Skeletal muscle tissue (tissue), 3 donors: ENCODE measurements at regions not wholly inside any gene's neighbourhood (a gene's known extent, or its start where the extent isn't known, plus 50 kb on each side); places are given as distances from the start of the nearest gene placed in this dataset.

ENCODE experiments used
- H3K27ac ChIP-seq: one replicate; pipeline ENCODE4 v1.7.0; 2013; ENCODE audit warnings: mild to moderate bottlenecking, low read depth, low read length, inconsistent platforms
- H3K27me3 ChIP-seq, 3 donors: one replicate each; pipeline ENCODE4 v1.7.0; 2013; ENCODE audit warnings: low read length in 3 of 3; ENCODE audit not compliant: control insufficient read depth in 3 of 3, insufficient read depth in 3 of 3
- H3K36me3 ChIP-seq, 3 donors: one replicate each; pipeline ENCODE4 v1.7.0; 2013; ENCODE audit warnings: low read length in 3 of 3; ENCODE audit not compliant: control insufficient read depth in 3 of 3, insufficient read depth in 3 of 3
- H3K4me1 ChIP-seq, 3 donors: one replicate each; pipeline ENCODE4 v1.7.0; 2013; ENCODE audit warnings: low read length in 3 of 3, mild to moderate bottlenecking in 3 of 3; ENCODE audit not compliant: control insufficient read depth in 3 of 3, insufficient read depth in 3 of 3
- H3K4me3 ChIP-seq, 3 donors: one replicate each; pipeline ENCODE4 v1.7.0; 2013; ENCODE audit warnings: low read length in 3 of 3
- H3K9ac ChIP-seq, 3 donors: one replicate each; pipeline ENCODE4 v1.7.0; 2013; ENCODE audit warnings: low read length in 3 of 3, mild to moderate bottlenecking in 3 of 3, moderate library complexity in 2 of 3, low read depth in 1 of 3
- H3K9me3 ChIP-seq, 3 donors: one replicate each; pipeline ENCODE4 v1.7.0; 2013; ENCODE audit warnings: low read length in 3 of 3; ENCODE audit not compliant: control insufficient read depth in 3 of 3
- donor health status: Osteomylitis.

DNA sequence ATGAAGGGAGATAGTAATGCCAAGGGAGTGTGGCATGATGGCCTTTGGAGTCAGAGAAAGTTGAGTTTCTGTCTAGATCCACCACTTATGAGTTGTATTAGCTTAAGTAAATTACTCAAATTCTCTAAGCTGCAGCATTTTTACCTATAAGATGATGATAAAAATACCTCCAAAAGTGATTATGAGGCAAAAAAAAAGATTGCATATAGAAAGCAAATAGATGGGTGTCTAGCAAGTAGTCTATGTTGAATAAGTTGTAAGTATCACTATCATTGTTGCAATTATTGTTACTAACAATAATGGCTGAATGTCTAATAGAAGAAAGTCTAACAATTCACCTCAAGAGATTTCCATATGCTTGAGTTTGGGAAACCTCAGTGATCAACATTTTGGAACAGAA, 959.2 kb upstream of the GJE1 start:
- no peaks in the 10 kb centered on the region for H3K36me3 ChIP-seq
- H3K9ac ChIP-seq = no peak overlapping the region
- no peaks in the 10 kb centered on the region for H3K9me3 ChIP-seq
- no peaks in the 10 kb centered on the region for H3K4me1 ChIP-seq
- no peaks in the 10 kb centered on the region for H3K27me3 ChIP-seq
- H3K4me3 ChIP-seq = no peak overlapping the region
- H3K27ac ChIP-seq = no peak overlapping the region

DNA sequence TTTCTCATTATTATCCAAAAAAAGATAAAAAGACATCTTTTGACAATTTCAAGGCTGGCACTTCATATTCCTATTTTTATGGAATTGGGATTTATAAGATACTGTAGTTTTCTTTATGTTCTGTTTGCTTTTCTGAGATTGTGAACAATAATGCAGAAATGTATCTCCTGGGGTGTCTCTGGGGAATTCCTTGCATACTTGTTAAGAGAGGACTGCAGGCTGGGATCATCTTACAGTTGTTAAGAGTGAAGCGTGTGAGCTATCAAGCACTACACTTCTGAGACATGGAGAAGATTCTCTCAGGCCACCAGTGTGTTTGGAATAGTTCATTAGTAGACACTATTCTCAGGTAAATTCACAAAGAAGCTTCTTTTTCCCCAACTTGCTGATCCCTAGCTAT, 963.3 kb upstream of the GJE1 start:
- Histone ChIP-seq H3K9ac (no peak overlapping the region), H3K27me3 (no peaks in the 10 kb centered on the region), H3K9me3 (no peaks in the 10 kb centered on the region), H3K27ac (no peak overlapping the region), H3K4me1 (no peaks in the 10 kb centered on the region), H3K4me3 (no peak overlapping the region), H3K36me3 (no peaks in the 10 kb centered on the region)

DNA sequence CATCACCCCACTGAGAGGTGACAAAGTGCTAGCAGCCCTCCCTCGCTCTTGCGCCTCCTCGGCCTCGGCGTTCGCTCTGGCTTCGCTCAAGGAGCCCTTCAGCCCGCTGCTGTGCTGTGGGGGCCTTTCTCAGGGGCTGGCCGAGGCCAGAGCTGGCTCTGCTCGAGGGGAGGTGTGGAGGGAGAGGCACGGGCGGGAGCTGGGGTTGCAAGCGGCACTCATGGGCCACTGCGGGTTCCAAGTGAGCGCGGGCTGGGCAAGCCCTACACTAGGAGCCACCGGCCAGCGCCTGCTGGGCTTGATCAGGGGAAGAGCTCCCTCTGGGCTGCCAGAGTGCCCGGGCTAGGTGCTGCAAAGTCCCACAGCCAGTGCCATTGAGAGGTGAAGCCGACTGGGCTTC, 964.8 kb upstream of the GJE1 start:
- Histone ChIP-seq H3K36me3 (no peaks in the 10 kb centered on the region), H3K9ac (no peak overlapping the region), H3K27ac (no peak overlapping the region), H3K9me3 (no peaks in the 10 kb centered on the region), H3K4me3 (no peak overlapping the region), H3K27me3 (no peaks in the 10 kb centered on the region), H3K4me1 (no peaks in the 10 kb centered on the region)

DNA sequence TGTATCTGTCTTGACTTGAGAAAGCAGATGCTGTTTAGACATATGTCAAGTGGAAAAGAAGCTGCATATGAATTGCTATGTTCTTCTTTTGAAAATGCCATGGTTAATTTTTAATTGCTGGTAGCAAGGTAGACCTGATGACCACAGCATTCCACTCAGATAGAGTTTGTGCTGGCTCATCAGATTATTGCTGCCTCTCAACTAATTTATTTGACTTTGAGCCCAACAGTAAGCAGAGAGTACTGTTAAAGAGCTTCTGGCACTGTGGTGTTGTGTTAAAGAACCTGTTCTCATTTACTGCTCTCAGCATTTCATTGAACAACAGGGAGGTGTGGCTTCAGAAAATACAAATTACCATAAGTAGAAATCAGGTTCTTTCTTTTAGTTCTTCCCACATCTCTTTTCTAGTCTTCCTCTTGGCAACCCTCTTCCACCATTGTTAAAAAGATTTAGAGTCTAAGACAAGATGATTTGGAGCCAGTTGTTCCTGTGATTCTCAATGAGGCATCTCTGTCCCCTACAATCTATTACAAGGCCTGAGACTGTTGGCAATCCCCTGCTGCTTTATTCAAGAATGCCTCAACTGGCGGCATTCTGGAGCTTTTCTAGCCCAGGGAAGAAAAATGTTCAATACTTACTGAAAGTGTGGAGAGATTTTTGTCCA, 967.6 kb upstream of the GJE1 start:
- Histone ChIP-seq H3K27me3 (no peaks in the 10 kb centered on the region), H3K27ac (no peak overlapping the region), H3K36me3 (no peaks in the 10 kb centered on the region), H3K4me1 (no peaks in the 10 kb centered on the region), H3K4me3 (no peak overlapping the region), H3K9me3 (no peaks in the 10 kb centered on the region), H3K9ac (no peak overlapping the region)

DNA sequence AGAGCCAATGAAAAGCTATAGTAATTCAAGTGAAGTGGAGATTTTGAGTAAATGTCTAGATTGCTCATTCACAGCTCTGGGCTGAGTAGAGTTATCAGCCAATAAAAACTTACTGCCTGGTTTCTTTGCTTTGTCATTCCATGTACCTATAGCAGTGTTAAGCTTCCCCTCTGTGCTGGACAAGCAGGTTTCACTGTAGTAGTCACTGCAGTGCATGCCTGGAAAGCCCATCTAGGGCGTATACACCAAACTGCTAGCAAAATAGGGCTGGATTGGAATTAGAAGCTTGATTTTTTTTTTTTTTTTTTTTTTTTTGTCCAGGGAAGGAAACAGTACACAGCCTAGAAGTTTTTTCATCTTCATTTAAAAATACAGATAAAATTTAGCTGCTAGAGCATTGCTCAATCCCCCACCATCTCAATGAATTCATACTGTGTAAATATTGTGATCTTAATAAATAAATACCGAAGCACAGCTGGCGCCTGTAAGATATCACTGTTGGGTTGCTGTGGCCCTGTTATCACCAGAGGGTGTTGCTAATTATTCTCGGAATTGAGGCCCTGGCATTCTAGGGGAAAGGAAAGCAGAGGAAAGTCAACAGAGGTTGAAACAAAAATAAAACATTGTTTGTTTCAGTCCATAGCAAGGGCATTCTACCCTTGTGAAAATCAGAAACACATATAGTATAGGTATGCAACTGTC, 968.5 kb upstream of the GJE1 start:
- Histone ChIP-seq H3K4me1 (no peaks in the 10 kb centered on the region), H3K4me3 (no peak overlapping the region), H3K36me3 (no peaks in the 10 kb centered on the region), H3K9me3 (no peaks in the 10 kb centered on the region), H3K9ac (no peak overlapping the region), H3K27me3 (no peaks in the 10 kb centered on the region), H3K27ac (no peak overlapping the region)

DNA sequence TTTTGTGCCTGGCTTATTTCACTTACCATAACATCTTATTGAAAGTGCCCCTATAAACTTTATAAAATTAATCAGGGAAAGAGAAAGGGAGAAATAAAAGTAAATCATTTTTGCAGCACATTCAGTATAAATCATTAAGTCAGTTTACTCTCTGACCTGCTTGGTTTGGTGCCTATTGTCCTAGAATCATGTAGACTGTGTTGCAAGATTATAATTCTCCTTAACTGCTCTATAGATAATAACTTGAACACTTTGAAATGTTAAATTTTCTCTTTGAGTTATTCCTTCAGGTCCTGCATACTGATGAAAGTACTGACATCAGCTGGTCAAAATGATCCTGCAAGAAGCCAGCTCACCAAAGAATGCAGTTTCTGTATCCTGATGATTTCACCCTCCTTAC, 969.6 kb upstream of the GJE1 start:
- no peaks in the 10 kb centered on the region for H3K27me3 ChIP-seq
- H3K4me1 ChIP-seq = no peaks in the 10 kb centered on the region
- no peak overlapping the region for H3K9ac ChIP-seq
- no peak overlapping the region for H3K27ac ChIP-seq
- H3K9me3 ChIP-seq = no peaks in the 10 kb centered on the region
- H3K36me3 ChIP-seq = no peaks in the 10 kb centered on the region
- H3K4me3 ChIP-seq = no peak overlapping the region

DNA sequence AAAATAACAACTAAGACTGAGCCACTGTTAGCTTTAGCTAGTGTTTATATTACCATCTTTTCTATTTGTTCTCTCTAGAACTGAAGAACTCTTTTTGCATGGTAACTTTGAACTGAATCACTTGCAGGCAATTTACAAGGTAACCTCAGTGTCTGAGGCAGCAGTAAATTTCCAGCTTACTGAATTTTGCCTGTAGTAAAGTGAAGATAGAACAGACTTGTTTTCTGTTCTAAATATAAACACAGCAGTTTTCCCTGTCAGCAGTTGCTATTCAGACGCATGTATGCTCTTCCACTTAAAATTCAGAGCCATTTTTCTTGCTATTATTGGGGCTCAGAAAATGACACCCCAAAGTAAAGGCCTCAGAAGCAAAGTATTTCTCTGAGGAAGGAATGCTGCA, 974.0 kb upstream of the GJE1 start:
- H3K9ac ChIP-seq = no peak overlapping the region
- no peak overlapping the region for H3K4me3 ChIP-seq
- H3K27me3 ChIP-seq = no peaks in the 10 kb centered on the region
- H3K9me3 ChIP-seq = no peaks in the 10 kb centered on the region
- no peak overlapping the region for H3K27ac ChIP-seq
- no peaks in the 10 kb centered on the region for H3K36me3 ChIP-seq
- H3K4me1 ChIP-seq = no peaks in the 10 kb centered on the region

DNA sequence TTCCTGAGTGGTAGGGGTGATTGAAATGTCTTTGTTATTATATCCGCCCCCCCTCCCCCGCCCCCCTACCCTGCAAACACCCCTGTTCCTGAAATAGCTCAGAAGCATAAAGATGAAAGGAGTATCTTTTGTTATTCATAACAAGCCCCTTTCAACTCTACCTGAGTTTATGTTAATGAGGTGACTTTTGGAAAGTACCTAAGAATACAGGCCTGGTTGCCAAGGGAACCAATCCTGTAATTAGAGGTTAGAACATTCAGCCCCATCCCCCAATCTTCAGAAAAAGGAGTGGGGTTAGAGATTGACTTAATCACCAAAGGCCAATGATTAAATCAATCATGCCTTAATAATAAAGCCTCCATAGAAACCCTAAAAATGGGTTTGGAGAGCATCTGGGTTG, 979.2 kb upstream of the GJE1 start:
- no peaks in the 10 kb centered on the region for H3K4me1 ChIP-seq
- no peaks in the 10 kb centered on the region for H3K36me3 ChIP-seq
- H3K9me3 ChIP-seq = no peaks in the 10 kb centered on the region
- no peaks in the 10 kb centered on the region for H3K27me3 ChIP-seq
- H3K9ac ChIP-seq = no peak overlapping the region
- H3K27ac ChIP-seq = no peak overlapping the region
- H3K4me3 ChIP-seq = no peak overlapping the region

DNA sequence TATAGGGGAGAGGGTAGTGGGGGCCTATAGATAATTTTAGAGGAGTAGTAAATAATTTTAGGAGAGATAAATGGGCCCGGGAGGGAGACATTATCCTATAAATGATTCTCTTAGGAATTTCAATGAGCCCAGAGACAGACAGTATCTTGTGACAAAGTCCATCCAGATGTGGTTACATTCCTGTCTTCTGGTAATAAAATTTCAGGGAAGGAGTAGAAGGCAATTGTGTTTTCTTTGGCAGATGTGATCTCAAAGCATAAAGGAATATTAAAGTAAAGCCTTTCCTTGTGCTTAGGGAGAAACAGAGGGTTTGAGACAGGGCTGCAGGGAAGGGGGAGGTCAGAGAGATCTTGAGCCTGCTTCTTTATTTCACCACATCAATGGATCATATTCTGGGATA, 979.8 kb upstream of the GJE1 start:
- Histone ChIP-seq H3K4me1 (no peaks in the 10 kb centered on the region), H3K36me3 (no peaks in the 10 kb centered on the region), H3K27me3 (no peaks in the 10 kb centered on the region), H3K4me3 (no peak overlapping the region), H3K27ac (no peak overlapping the region), H3K9ac (no peak overlapping the region), H3K9me3 (no peaks in the 10 kb centered on the region)

DNA sequence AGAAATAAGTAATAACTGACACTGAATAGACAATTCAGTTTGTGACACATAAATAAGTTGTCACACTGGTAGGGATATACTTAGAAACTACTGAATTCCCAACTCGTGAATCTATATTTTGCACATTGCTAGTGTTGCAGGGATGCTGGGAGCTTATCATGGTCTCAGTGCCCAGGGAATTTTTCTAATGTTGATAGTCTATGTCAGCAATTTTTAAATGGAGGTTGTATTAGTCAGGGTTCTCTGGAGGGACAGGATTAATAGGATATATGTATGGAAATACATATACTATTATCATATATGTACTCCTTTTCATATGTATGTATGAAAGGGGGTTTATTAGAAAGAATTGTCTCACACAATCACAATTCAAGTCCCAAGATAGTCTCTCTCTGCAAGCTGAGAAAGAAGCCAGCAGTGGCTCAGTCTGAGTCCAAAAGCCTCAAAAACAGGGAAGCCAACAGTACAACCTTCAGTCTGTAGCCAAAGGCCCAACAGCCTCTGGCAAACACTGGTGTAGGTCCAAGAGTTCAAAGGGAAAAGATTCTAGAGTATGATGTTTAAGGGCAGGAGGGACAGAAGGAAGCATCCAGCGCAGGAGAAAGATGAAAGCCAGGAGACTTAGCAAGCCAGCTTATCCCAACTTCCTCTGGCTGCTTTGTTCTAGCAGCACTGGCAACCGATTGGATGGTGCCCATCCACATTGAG, 980.9 kb upstream of the GJE1 start:
- Histone ChIP-seq H3K4me1 (no peaks in the 10 kb centered on the region), H3K27ac (no peak overlapping the region), H3K4me3 (no peak overlapping the region), H3K27me3 (no peaks in the 10 kb centered on the region), H3K36me3 (no peaks in the 10 kb centered on the region), H3K9ac (no peak overlapping the region), H3K9me3 (no peaks in the 10 kb centered on the region)
